HL-60 (cell line): ENCODE measurements at regions not wholly inside any gene's neighbourhood (a gene's known extent, or its start where the extent isn't known, plus 50 kb on each side); places are given as distances from the start of the nearest gene placed in this dataset.

Source experiments
- CTCF ChIP-seq: IDR thresholded peaks from one replicate; pipeline ENCODE4 v1.5.1; 2011; ENCODE audit warnings: low read length, control low read depth, inconsistent platforms; ENCODE audit not compliant: insufficient read depth
- POLR2AphosphoS5 ChIP-seq: IDR thresholded peaks from 2 replicates; pipeline ENCODE4 v1.6.1; 2012; ENCODE audit warnings: low read depth
- SPI1 ChIP-seq: IDR thresholded peaks from 2 replicates; pipeline ENCODE4 v1.6.1; 2012; ENCODE audit warnings: low read depth, mild to moderate bottlenecking, borderline replicate concordance

DNA sequence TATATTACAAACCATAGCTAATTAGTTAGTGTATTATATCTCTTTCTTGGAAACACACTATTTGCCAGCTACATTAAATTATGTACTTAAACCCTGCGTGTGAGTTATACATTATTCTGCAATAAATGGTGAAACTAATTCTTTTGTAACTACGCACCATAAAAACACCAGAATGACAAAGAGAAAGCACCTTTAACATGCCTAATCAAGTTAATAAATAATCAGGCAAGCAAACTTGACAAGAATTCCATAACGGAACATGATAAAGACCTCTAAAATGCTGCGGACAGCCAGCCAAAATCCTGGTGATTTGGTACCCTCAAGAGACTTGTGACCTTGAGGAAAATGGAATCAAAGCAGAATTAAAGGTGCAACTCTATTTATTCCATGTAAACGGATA is 375.3 kb upstream of the KITLG start:
- TF ChIP-seq CTCF (no peak), POLR2AphosphoS5 (no peak), SPI1 (no peak)
